ENCODE measurements at regions not wholly inside any gene's neighbourhood (a gene's known extent, or its start where the extent isn't known, plus 50 kb on each side); places are given as distances from the start of the nearest gene placed in this dataset.

DNA sequence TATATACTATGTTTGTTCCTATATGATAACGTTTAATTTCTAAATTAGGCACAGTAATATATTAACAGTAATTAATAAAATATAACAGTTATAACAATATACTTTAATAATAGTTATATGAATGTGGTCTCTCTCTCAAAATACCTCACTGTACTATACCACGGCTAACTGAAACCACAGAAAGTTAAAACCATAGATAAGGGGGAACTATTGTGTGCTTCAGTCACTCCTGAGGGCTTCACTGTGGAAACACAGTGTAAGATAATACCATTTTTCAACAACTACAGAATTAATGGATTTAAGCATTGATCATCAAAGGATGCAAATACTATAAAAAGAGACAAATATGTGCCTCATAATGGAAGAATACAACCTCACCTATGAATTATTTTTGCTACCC is 266.4 kb upstream of the RGS6 start:
- Histone ChIP-seq H3K9ac (ENCODE audit: low read length) (no peak overlapping the region), H3K79me2 (ENCODE audit: insufficient read depth, low read length) (no peaks in the 10 kb centered on the region), H3K27me3 (ENCODE audit: low read length) (no peaks in the 10 kb centered on the region), H3K36me3 (ENCODE audit: low read length) (no peaks in the 10 kb centered on the region), H3K4me2 (ENCODE audit: low read depth, low read length, poor library complexity, severe bottlenecking) (no peak overlapping the region), H3F3A (ENCODE audit: insufficient read depth) (no peaks in the 10 kb centered on the region), H2AFZ (ENCODE audit: low read depth, low read length, severe bottlenecking) (no peak overlapping the region), H3K4me3 (ENCODE audit: insufficient read depth, low read length, poor library complexity, severe bottlenecking) (no peak overlapping the region), H3K27ac (ENCODE audit: low read depth, low read length) (no peak overlapping the region), H3K9me3 (ENCODE audit: insufficient read depth, low read length) (no peaks in the 10 kb centered on the region), H4K20me1 (ENCODE audit: low read depth, low read length) (no peaks in the 10 kb centered on the region), H3K9me2 (replicated peaks; ENCODE audit: insufficient read depth, low read length) (no peaks in the 10 kb centered on the region)
- no peak for TF ChIP-seq EZH2phosphoT487 (conservative IDR thresholded peaks at IDR 0.05; ENCODE audit: low read length)
- TF ChIP-seq, protein P1, sequence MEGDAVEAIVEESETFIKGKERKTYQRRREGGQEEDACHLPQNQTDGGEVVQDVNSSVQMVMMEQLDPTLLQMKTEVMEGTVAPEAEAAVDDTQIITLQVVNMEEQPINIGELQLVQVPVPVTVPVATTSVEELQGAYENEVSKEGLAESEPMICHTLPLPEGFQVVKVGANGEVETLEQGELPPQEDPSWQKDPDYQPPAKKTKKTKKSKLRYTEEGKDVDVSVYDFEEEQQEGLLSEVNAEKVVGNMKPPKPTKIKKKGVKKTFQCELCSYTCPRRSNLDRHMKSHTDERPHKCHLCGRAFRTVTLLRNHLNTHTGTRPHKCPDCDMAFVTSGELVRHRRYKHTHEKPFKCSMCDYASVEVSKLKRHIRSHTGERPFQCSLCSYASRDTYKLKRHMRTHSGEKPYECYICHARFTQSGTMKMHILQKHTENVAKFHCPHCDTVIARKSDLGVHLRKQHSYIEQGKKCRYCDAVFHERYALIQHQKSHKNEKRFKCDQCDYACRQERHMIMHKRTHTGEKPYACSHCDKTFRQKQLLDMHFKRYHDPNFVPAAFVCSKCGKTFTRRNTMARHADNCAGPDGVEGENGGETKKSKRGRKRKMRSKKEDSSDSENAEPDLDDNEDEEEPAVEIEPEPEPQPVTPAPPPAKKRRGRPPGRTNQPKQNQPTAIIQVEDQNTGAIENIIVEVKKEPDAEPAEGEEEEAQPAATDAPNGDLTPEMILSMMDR (IDR thresholded peaks at IDR 0.05; ENCODE audit: insufficient read depth, low read length, poor library complexity, severe bottlenecking), result no peak

DNA sequence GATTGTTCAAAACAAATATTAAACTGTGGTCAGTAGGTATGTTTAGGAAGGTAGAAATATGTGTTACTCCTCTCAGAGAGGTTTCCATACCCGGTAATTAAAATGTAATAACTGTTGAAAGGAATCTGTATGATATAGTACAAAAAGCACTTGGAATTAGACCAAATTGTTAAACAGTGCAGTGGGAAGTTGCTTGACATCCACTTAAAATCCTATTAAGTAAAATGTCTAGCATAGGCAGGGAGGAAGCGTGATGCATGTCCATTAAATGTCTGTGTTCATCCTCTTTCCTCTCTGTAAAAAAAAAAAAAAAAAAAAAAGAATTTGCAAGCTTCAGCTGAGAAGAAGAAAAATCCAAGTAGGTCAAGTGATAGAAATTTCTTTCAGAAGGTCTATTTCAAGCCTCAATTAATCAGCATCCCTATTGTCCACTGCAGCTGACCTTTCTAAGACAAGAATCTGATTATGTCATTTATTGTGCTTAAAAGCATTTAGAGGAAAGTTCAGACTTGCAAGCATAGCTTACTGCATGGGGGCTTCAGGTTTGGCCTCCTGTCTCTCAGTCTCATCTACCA is 265.6 kb upstream of the RGS6 start:
- H4K20me1 ChIP-seq (ENCODE audit: low read depth, low read length), result no peaks in the 10 kb centered on the region
- H3K27ac ChIP-seq (ENCODE audit: low read depth, low read length), result no peak overlapping the region
- H3F3A ChIP-seq (ENCODE audit: insufficient read depth), result no peaks in the 10 kb centered on the region
- H3K79me2 ChIP-seq (ENCODE audit: insufficient read depth, low read length), result no peaks in the 10 kb centered on the region
- H3K36me3 ChIP-seq (ENCODE audit: low read length), result no peaks in the 10 kb centered on the region
- H3K4me3 ChIP-seq (ENCODE audit: insufficient read depth, low read length, poor library complexity, severe bottlenecking), result no peak overlapping the region
- H3K27me3 ChIP-seq (ENCODE audit: low read length), result no peaks in the 10 kb centered on the region
- H3K9me2 ChIP-seq (replicated peaks; ENCODE audit: insufficient read depth, low read length), result no peaks in the 10 kb centered on the region
- H3K4me2 ChIP-seq (ENCODE audit: low read depth, low read length, poor library complexity, severe bottlenecking), result no peak overlapping the region
- H3K9ac ChIP-seq (ENCODE audit: low read length), result no peak overlapping the region
- no peak for TF ChIP-seq EZH2phosphoT487 (conservative IDR thresholded peaks at IDR 0.05; ENCODE audit: low read length)
- TF ChIP-seq, protein P1 (IDR thresholded peaks at IDR 0.05; ENCODE audit: insufficient read depth, low read length, poor library complexity, severe bottlenecking), result no peak
- no peak overlapping the region for H2AFZ ChIP-seq (ENCODE audit: low read depth, low read length, severe bottlenecking)
- no peaks in the 10 kb centered on the region for H3K9me3 ChIP-seq (ENCODE audit: insufficient read depth, low read length)

DNA sequence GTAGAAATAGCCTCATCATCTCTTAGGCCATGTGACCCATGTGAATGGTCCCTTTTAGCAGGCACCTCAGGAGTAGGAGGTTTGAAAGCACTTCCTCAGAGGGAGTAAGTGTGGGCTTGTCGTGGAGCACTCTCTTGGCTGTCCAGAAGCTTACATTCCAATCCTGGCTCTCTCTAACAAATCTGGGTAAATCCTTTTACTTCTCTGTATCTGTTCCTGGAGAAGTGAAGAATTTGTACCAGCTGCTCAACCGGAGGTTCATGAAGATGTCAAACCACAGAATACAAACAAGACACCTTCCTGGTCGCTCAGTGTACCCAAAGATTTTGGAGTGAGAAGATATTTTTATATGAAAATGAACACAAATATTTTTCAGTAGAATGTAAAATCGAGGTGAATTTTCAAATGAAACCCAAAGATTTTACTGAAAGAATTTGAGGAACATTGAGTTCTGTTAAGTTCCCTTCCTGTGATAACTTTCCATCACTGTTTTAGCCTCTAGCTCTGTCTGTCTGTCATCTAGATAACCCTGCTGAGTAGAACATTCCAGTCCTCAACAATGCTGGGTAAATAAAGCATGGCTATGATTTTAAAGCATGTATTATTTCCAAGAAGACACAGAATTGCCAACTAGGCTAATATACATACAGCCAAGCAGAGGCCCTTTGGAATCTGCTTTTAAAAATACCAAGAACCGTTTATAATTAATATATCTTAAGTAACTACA is 263.9 kb upstream of the RGS6 start:
- Histone ChIP-seq H3K79me2 (ENCODE audit: insufficient read depth, low read length) (no peaks in the 10 kb centered on the region), H3F3A (ENCODE audit: insufficient read depth) (no peaks in the 10 kb centered on the region), H3K36me3 (ENCODE audit: low read length) (no peaks in the 10 kb centered on the region), H3K4me3 (ENCODE audit: insufficient read depth, low read length, poor library complexity, severe bottlenecking) (no peak overlapping the region), H3K9ac (ENCODE audit: low read length) (no peak overlapping the region), H3K27ac (ENCODE audit: low read depth, low read length) (no peak overlapping the region), H3K9me2 (replicated peaks; ENCODE audit: insufficient read depth, low read length) (no peaks in the 10 kb centered on the region), H2AFZ (ENCODE audit: low read depth, low read length, severe bottlenecking) (no peak overlapping the region), H3K4me2 (ENCODE audit: low read depth, low read length, poor library complexity, severe bottlenecking) (no peak overlapping the region), H4K20me1 (ENCODE audit: low read depth, low read length) (no peaks in the 10 kb centered on the region), H3K27me3 (ENCODE audit: low read length) (no peaks in the 10 kb centered on the region), H3K9me3 (ENCODE audit: insufficient read depth, low read length) (no peaks in the 10 kb centered on the region)
- TF ChIP-seq, protein P1 (IDR thresholded peaks at IDR 0.05; ENCODE audit: insufficient read depth, low read length, poor library complexity, severe bottlenecking), result no peak
- no peak for TF ChIP-seq EZH2phosphoT487 (conservative IDR thresholded peaks at IDR 0.05; ENCODE audit: low read length)

Measured in SU-DHL-6 (cell line).